Activated naive CD4-positive, alpha-beta T cell treated with anti-CD3 and anti-CD28 coated beads for 36 hours (primary cell): ENCODE measurements at regions not wholly inside any gene's neighbourhood (a gene's known extent, or its start where the extent isn't known, plus 50 kb on each side); places are given as distances from the start of the nearest gene placed in this dataset.

Experiments used
- CTCF ChIA-PET: fragments of 350-600 bp; sonication (Branson Sonifier 250); formaldehyde crosslinking; loops from one replicate; lab custom pipeline; 2021; ENCODE audit warnings: antibody characterized with exemption; lab: Charles Lee
- DNase-seq: peaks from one replicate; pipeline ENCODE4 v3.0.0-alpha.2; 2020
- H3K27ac Mint-ChIP-seq: one replicate; pipeline ENCODE4 v1.8.0; 2021; ENCODE audit warnings: mild to moderate bottlenecking, mixed read lengths
- H3K27me3 Mint-ChIP-seq: one replicate; pipeline ENCODE4 v1.8.0; 2021; ENCODE audit warnings: low read depth, mixed read lengths
- H3K36me3 Mint-ChIP-seq: one replicate; pipeline ENCODE4 v1.8.0; 2021; ENCODE audit warnings: low read depth, mixed read lengths
- H3K4me1 Mint-ChIP-seq: one replicate; pipeline ENCODE4 v1.8.0; 2021; ENCODE audit warnings: low read depth, mixed read lengths
- H3K4me3 Mint-ChIP-seq: one replicate; pipeline ENCODE4 v1.8.0; 2021; ENCODE audit warnings: mild to moderate bottlenecking, moderate library complexity, mixed read lengths
- H3K9me3 Mint-ChIP-seq: one replicate; pipeline ENCODE4 v1.8.0; 2021; ENCODE audit warnings: mixed read lengths
- intact Hi-C: fragments of 100-400 bp; cut with micrococcal nuclease; formaldehyde crosslinking; loops from one replicate; pipeline ENCODE4 v1.15.1; 2023

DNA sequence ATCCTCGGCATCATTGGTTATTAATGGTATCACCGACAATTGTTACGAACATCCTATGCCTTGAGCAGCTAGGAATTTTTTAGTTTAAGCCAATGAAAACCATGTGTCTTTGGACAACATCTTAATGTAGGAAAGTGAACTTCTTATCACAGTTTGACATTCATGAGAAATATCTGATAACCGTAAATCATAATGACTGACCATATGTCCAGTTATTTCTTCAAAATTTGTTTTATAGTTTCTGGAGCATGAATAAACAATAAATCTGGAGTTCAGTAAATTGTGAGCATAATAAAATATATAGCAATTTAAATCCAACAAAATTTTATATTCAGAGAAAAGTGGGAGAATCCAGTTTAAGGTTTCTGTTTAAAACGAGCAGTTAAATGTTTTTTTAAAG lies 970.1 kb upstream of the ADGRB3 start:
- Mint-ChIP-seq H3K4me1 (no peaks in the 10 kb centered on the region), H3K36me3 (no peaks in the 10 kb centered on the region), H3K27me3 (no peaks in the 10 kb centered on the region), H3K4me3 (no peak overlapping the region), H3K27ac (no peak overlapping the region), H3K9me3 (peaks cover 2% of the 10 kb centered on the region)
- no peak for DNase-seq
- intact Hi-C loops, result no loop called here
- CTCF ChIA-PET, result no interaction called here

GRCh38 chr6:67663105-67663895 lies 971.8 kb upstream of the ADGRB3 start:
- Mint-ChIP-seq H3K27ac (no peak overlapping the region), H3K36me3 (no peaks in the 10 kb centered on the region), H3K4me1 (no peaks in the 10 kb centered on the region), H3K9me3 (peaks cover 4% of the 10 kb centered on the region), H3K4me3 (no peak overlapping the region), H3K27me3 (no peaks in the 10 kb centered on the region)
- CTCF ChIA-PET, result interaction anchor here (0.6 to 1.2 kb wide), 2 partner anchors 13 to 883 kb away, joined by 3 to 4 read pairs; no protein-coding TSS in a partner anchor
- intact Hi-C loops, result no loop called here
- DNase-seq, result no peak

DNA sequence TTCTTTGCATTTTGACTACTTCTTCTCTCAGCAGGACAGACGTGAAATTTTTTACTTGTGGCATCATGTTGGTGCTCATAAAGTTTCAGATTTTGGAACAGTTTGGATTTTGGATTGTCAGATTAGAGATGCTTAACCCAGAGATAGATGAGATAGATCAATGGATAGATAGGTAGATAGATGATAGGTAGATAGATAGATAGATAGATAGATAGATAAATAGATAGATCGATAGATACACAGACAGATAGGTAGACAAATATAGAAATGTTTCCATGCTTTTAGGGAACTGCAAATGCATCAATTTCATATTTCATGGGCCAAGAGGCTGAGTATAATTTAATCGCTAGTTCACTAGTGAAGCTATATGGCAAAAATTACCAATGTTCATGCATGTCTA lies 981.5 kb upstream of the ADGRB3 start:
- H3K36me3 Mint-ChIP-seq, result no peaks in the 10 kb centered on the region
- no peak overlapping the region for H3K27ac Mint-ChIP-seq
- no peaks in the 10 kb centered on the region for H3K27me3 Mint-ChIP-seq
- peaks cover 2% of the 10 kb centered on the region for H3K9me3 Mint-ChIP-seq
- CTCF ChIA-PET, result no interaction called here
- H3K4me1 Mint-ChIP-seq, result no peaks in the 10 kb centered on the region
- no peak overlapping the region for H3K4me3 Mint-ChIP-seq
- intact Hi-C loops, result no loop called here
- no peak for DNase-seq

DNA sequence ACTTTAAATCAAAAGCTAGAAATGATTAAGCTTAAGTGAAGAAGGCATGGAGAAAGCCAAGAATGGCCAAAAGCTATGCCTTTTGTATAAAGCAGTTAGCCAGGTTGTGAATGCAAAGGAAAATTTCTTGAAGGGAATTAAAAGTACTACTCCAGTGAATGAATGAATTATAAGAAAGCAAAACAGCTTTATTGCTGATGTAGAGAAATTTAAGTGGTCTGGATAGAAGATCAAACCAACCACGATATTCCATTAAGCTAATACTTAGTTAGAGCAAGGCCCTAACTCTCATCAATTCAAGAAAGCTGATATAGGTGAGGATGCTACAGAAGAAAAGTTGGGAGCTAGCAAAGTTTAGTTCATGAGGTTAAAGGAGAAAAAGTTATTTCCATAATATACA lies 988.5 kb upstream of the ADGRB3 start:
- H3K27ac Mint-ChIP-seq, result no peak overlapping the region
- CTCF ChIA-PET, result no interaction called here
- H3K27me3 Mint-ChIP-seq, result no peaks in the 10 kb centered on the region
- H3K4me1 Mint-ChIP-seq, result no peaks in the 10 kb centered on the region
- intact Hi-C loops, result no loop called here
- H3K9me3 Mint-ChIP-seq, result no peaks in the 10 kb centered on the region
- H3K4me3 Mint-ChIP-seq, result no peak overlapping the region
- DNase-seq, result no peak
- H3K36me3 Mint-ChIP-seq, result no peaks in the 10 kb centered on the region

DNA sequence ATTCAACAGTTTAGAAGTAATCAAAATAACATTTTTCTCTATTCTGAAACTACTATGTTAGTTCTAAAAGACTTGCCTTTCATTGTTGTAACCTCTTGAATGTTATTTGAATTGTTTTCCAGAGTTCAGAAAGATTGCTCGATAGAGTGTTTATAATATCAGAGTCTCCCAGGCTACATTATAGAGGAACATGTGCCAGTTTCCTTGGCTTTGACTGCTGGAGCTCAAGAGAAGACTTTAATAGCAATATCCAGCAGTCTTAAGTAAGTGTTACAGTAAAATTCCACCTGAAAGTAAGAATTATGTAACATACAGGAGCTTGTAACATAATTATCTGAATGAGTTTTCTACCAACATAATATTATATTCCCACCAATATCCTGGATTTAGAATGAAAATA lies 991.8 kb upstream of the ADGRB3 start:
- no peaks in the 10 kb centered on the region for H3K4me1 Mint-ChIP-seq
- no peak overlapping the region for H3K4me3 Mint-ChIP-seq
- H3K9me3 Mint-ChIP-seq, result no peaks in the 10 kb centered on the region
- CTCF ChIA-PET, result no interaction called here
- H3K27me3 Mint-ChIP-seq, result no peaks in the 10 kb centered on the region
- no peak overlapping the region for H3K27ac Mint-ChIP-seq
- intact Hi-C loops, result no loop called here
- no peak for DNase-seq
- no peaks in the 10 kb centered on the region for H3K36me3 Mint-ChIP-seq

DNA sequence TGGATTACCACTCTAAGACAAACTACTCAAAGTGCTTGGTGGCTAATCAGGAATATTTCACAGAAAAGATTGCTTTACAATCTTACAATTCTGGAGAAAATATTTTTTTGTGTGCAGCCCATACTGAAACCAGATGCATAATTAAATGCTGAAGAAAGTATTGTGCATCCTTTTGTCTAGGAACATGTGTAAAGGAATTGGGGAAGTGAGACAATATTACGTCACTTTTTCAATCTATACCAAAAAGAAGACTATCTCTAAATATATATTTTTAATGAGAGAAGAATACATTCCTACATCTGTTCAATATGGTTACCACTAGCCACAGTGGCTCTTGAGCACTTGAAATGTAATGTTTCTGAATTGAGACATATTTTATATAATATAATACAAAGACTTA lies 992.5 kb upstream of the ADGRB3 start:
- no peaks in the 10 kb centered on the region for H3K4me1 Mint-ChIP-seq
- CTCF ChIA-PET, result no interaction called here
- H3K27ac Mint-ChIP-seq, result no peak overlapping the region
- intact Hi-C loops, result no loop called here
- no peaks in the 10 kb centered on the region for H3K27me3 Mint-ChIP-seq
- no peak overlapping the region for H3K4me3 Mint-ChIP-seq
- H3K9me3 Mint-ChIP-seq, result no peaks in the 10 kb centered on the region
- H3K36me3 Mint-ChIP-seq, result no peaks in the 10 kb centered on the region
- DNase-seq, result no peak

GRCh38 chr6:67640484-67640883 lies 994.6 kb upstream of the ADGRB3 start:
- CTCF ChIA-PET, result no interaction called here
- no peaks in the 10 kb centered on the region for H3K4me1 Mint-ChIP-seq
- no peaks in the 10 kb centered on the region for H3K9me3 Mint-ChIP-seq
- H3K36me3 Mint-ChIP-seq, result no peaks in the 10 kb centered on the region
- DNase-seq, result no peak
- H3K27ac Mint-ChIP-seq, result no peak overlapping the region
- H3K27me3 Mint-ChIP-seq, result no peaks in the 10 kb centered on the region
- intact Hi-C loops, result no loop called here
- no peak overlapping the region for H3K4me3 Mint-ChIP-seq

DNA sequence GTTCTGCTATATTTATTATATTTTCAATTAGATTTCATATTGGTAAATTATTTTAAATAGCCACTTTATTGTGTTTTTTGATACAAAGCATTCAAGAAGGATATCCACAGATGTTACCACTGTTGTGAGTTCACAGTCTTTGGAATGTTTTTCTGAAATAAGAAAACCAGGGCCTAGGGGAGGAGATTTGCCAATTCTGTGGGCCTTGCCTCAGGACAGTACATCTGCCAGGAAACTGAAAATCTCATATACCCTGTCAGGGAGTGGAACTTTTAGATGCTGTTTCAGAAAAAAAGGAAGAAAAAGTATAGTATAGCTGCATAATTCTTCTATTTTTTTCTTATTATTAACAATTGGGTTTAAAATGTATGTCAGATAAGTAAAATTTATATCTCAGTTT lies 995.9 kb upstream of the ADGRB3 start:
- Mint-ChIP-seq H3K27me3 (no peaks in the 10 kb centered on the region), H3K9me3 (no peaks in the 10 kb centered on the region), H3K4me3 (no peak overlapping the region), H3K4me1 (no peaks in the 10 kb centered on the region), H3K36me3 (no peaks in the 10 kb centered on the region), H3K27ac (no peak overlapping the region)
- intact Hi-C loops, result no loop called here
- no peak for DNase-seq
- CTCF ChIA-PET, result no interaction called here

DNA sequence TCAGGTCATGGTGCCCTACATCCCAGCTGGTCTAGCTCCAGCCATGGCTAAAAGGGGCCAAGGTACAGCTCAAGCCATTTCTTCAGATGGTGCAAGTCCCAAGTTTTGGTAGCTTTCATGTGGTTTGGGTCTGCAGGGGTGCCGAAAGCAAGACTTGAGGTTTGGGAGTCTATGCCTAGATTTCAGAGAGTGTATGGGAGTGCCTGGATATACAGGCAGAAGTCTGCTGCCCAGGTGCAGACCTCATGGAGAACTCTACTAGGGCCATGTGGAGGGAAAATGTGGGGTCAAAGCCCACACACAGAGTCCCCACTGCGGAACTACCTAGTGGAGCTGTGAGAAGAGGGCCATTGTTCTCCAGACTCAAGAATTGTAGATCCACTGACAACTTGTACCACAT lies 1000.9 kb upstream of the ADGRB3 start:
- H3K9me3 Mint-ChIP-seq, result peaks cover 7% of the 10 kb centered on the region
- CTCF ChIA-PET, result interaction anchor here (0.6 kb wide), 1 partner anchor 931 kb away, joined by 3 read pairs; no protein-coding TSS in a partner anchor
- intact Hi-C loops, result no loop called here
- no peak overlapping the region for H3K4me3 Mint-ChIP-seq
- no peaks in the 10 kb centered on the region for H3K27me3 Mint-ChIP-seq
- H3K36me3 Mint-ChIP-seq, result no peaks in the 10 kb centered on the region
- H3K27ac Mint-ChIP-seq, result no peak overlapping the region
- DNase-seq, result no peak
- H3K4me1 Mint-ChIP-seq, result no peaks in the 10 kb centered on the region

DNA sequence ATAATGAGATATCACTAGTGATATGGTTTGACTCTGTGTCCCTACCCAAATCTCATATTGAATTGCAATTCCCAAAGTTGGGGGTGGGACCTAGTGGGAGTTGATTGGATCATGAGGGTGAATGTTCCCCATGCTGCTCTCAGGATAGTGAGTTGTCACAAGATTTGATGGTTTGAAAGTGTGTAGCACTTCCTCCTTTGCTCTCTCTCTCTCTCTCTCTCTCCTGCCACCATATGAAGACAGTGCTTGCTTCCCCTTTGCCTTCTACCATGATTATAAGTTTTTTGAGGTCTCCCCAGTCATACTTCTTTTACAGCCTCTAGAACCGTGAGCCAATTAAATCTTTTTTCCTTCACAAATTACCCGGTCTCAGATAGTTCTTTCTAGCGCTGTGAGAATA lies 1002.0 kb upstream of the ADGRB3 start:
- Mint-ChIP-seq H3K27me3 (no peaks in the 10 kb centered on the region), H3K27ac (no peak overlapping the region), H3K4me3 (no peak overlapping the region), H3K4me1 (no peaks in the 10 kb centered on the region), H3K36me3 (no peaks in the 10 kb centered on the region), H3K9me3 (peaks cover 7% of the 10 kb centered on the region)
- intact Hi-C loops, result no loop called here
- CTCF ChIA-PET, result no interaction called here
- no peak for DNase-seq

DNA sequence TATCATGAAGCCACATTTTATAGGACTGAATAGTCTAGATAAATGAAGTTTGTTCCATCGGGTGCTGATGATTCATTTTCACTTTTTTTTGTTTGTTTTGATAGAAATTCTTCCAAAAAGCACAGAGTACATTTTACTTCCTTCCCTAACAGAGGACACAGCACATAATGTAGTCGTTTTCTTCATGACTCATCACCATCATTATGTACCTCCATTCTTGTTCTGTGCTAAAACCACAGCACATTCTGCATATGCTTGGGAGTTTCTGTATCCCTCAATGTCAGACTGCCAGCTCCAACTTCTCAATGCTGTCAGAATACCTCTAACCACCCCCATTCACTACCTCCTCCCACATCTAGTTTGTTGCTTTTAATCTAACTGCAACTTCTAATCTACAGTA lies 1004.9 kb upstream of the ADGRB3 start:
- Mint-ChIP-seq H3K27me3 (no peaks in the 10 kb centered on the region), H3K9me3 (peaks cover 7% of the 10 kb centered on the region)
- DNase-seq, result no peak

GRCh38 chr6:67629258-67629657 lies 1005.8 kb upstream of the ADGRB3 start:
- H3K36me3 Mint-ChIP-seq, result no peaks in the 10 kb centered on the region
- no peaks in the 10 kb centered on the region for H3K27me3 Mint-ChIP-seq
- H3K4me3 Mint-ChIP-seq, result no peak overlapping the region
- H3K27ac Mint-ChIP-seq, result no peak overlapping the region
- no peak for DNase-seq
- H3K9me3 Mint-ChIP-seq, result peaks cover 7% of the 10 kb centered on the region
- H3K4me1 Mint-ChIP-seq, result no peaks in the 10 kb centered on the region
- intact Hi-C loops, result no loop called here
- CTCF ChIA-PET, result no interaction called here

More for the DNA sequence above, 1004.9 kb upstream of the ADGRB3 start:
- Mint-ChIP-seq H3K4me3 (no peak overlapping the region), H3K4me1 (no peaks in the 10 kb centered on the region), H3K36me3 (no peaks in the 10 kb centered on the region), H3K27ac (no peak overlapping the region)
- CTCF ChIA-PET, result no interaction called here
- intact Hi-C loops, result no loop called here

GRCh38 chr6:67615796-67616195 lies 1019.3 kb upstream of the ADGRB3 start:
- Mint-ChIP-seq H3K36me3 (no peaks in the 10 kb centered on the region), H3K4me3 (no peak overlapping the region), H3K27ac (no peak overlapping the region), H3K9me3 (peaks cover 3% of the 10 kb centered on the region), H3K4me1 (no peaks in the 10 kb centered on the region), H3K27me3 (no peaks in the 10 kb centered on the region)
- intact Hi-C loops, result no loop called here
- CTCF ChIA-PET, result no interaction called here
- no peak for DNase-seq
